Activated naive CD8-positive, alpha-beta T cell treated with anti-CD3 and anti-CD28 coated beads, Interleukin-2, amount 10 ng/mL, durations not matched to agents 7 days and 5 days (primary cell): ENCODE measurements at regions not wholly inside any gene's neighbourhood (a gene's known extent, or its start where the extent isn't known, plus 50 kb on each side); places are given as distances from the start of the nearest gene placed in this dataset.

ENCODE experiments used
- ATAC-seq: fragments of 150-1000 bp; cut with Tn5 transposase; one replicate; pipeline ENCODE4 v1.10.0; 2021; ENCODE audit warnings: low read depth, moderate library complexity
- POLR2A ChIA-PET: fragments of 350-600 bp; sonication (Branson Sonifier 250); formaldehyde crosslinking; loops from one replicate; lab custom pipeline; 2021; ENCODE audit warnings: antibody characterized with exemption; lab: Charles Lee
- DNase-seq: peaks from one replicate; pipeline ENCODE4 v3.0.0; 2021
- H3K27ac Mint-ChIP-seq: one replicate; pipeline ENCODE4 v1.8.0; 2022; ENCODE audit warnings: mild to moderate bottlenecking, mixed read lengths
- H3K27me3 Mint-ChIP-seq: one replicate; pipeline ENCODE4 v1.8.0; 2022; ENCODE audit warnings: mild to moderate bottlenecking, moderate library complexity, mixed read lengths
- H3K36me3 Mint-ChIP-seq: one replicate; pipeline ENCODE4 v1.8.0; 2021; ENCODE audit warnings: mild to moderate bottlenecking, mixed read lengths
- H3K4me1 Mint-ChIP-seq: one replicate; pipeline ENCODE4 v1.8.0; 2021; ENCODE audit warnings: mixed read lengths
- H3K4me3 Mint-ChIP-seq: one replicate; pipeline ENCODE4 v1.8.0; 2022; ENCODE audit warnings: mild to moderate bottlenecking, moderate library complexity, mixed read lengths
- H3K9me3 Mint-ChIP-seq: one replicate; pipeline ENCODE4 v1.8.0; 2021; ENCODE audit warnings: mixed read lengths

GRCh38 chr1:170284951-170285350 is 139.2 kb downstream of the NTMT2 start:
- Mint-ChIP-seq H3K4me3 (no peak overlapping the region), H3K27me3 (peaks cover 3% of the 10 kb centered on the region), H3K9me3 (no peaks in the 10 kb centered on the region), H3K4me1 (no peaks in the 10 kb centered on the region), H3K36me3 (no peaks in the 10 kb centered on the region), H3K27ac (no peak overlapping the region)
- POLR2A ChIA-PET, result no interaction called here
- ATAC-seq (no peak), DNase-seq (no peak)

- Mint-ChIP-seq H3K4me1 (no peaks in the 10 kb centered on the region), H3K27ac (no peak overlapping the region), H3K4me3 (no peak overlapping the region), H3K27me3 (peaks cover 3% of the 10 kb centered on the region), H3K9me3 (no peaks in the 10 kb centered on the region), H3K36me3 (no peaks in the 10 kb centered on the region)
- POLR2A ChIA-PET, result no interaction called here
- DNase-seq, result no peak
- ATAC-seq, result no peak
These were observed 142.4 kb downstream of the NTMT2 start for GRCh38 chr1:170288155-170288554.

- POLR2A ChIA-PET, result no interaction called here
- H3K27me3 Mint-ChIP-seq, result peaks cover 3% of the 10 kb centered on the region
- H3K4me3 Mint-ChIP-seq, result no peak overlapping the region
- no peaks in the 10 kb centered on the region for H3K36me3 Mint-ChIP-seq
- no peaks in the 10 kb centered on the region for H3K9me3 Mint-ChIP-seq
- no peak overlapping the region for H3K27ac Mint-ChIP-seq
- no peak for ATAC-seq
- H3K4me1 Mint-ChIP-seq, result no peaks in the 10 kb centered on the region
- DNase-seq, result no peak
These were observed 144.5 kb downstream of the NTMT2 start for GRCh38 chr1:170290276-170290675.

GRCh38 chr1:170290991-170291390 is 145.2 kb downstream of the NTMT2 start:
- no peak overlapping the region for H3K27ac Mint-ChIP-seq
- no peaks in the 10 kb centered on the region for H3K9me3 Mint-ChIP-seq
- H3K4me1 Mint-ChIP-seq, result no peaks in the 10 kb centered on the region

GRCh38 chr1:170291516-170291915 is 145.8 kb downstream of the NTMT2 start:
- DNase-seq (no peak), ATAC-seq (no peak)
- peaks cover 3% of the 10 kb centered on the region for H3K27me3 Mint-ChIP-seq
- H3K9me3 Mint-ChIP-seq, result no peaks in the 10 kb centered on the region
- POLR2A ChIA-PET, result no interaction called here
- H3K4me3 Mint-ChIP-seq, result no peak overlapping the region
- no peak overlapping the region for H3K27ac Mint-ChIP-seq
- no peaks in the 10 kb centered on the region for H3K4me1 Mint-ChIP-seq
- no peaks in the 10 kb centered on the region for H3K36me3 Mint-ChIP-seq

More at GRCh38 chr1:170290991-170291390, 145.2 kb downstream of the NTMT2 start:
- H3K27me3 Mint-ChIP-seq, result peaks cover 3% of the 10 kb centered on the region
- no peak overlapping the region for H3K4me3 Mint-ChIP-seq
- no peaks in the 10 kb centered on the region for H3K36me3 Mint-ChIP-seq
- no peak for DNase-seq
- no peak for ATAC-seq
- POLR2A ChIA-PET, result no interaction called here

- H3K4me1 Mint-ChIP-seq, result no peaks in the 10 kb centered on the region
- POLR2A ChIA-PET, result no interaction called here
- no peak for ATAC-seq
- H3K4me3 Mint-ChIP-seq, result no peak overlapping the region
- H3K36me3 Mint-ChIP-seq, result no peaks in the 10 kb centered on the region
- no peaks in the 10 kb centered on the region for H3K27me3 Mint-ChIP-seq
- no peaks in the 10 kb centered on the region for H3K9me3 Mint-ChIP-seq
- no peak for DNase-seq
- H3K27ac Mint-ChIP-seq, result no peak overlapping the region
These were observed 150.5 kb downstream of the NTMT2 start for GRCh38 chr1:170296211-170296610.

- Mint-ChIP-seq H3K4me1 (no peaks in the 10 kb centered on the region), H3K4me3 (no peak overlapping the region), H3K9me3 (no peaks in the 10 kb centered on the region), H3K27me3 (no peaks in the 10 kb centered on the region), H3K27ac (no peak overlapping the region), H3K36me3 (no peaks in the 10 kb centered on the region)
- ATAC-seq (no peak), DNase-seq (no peak)
- POLR2A ChIA-PET, result no interaction called here
These were observed 150.9 kb downstream of the NTMT2 start for GRCh38 chr1:170296642-170297041.

- no peaks in the 10 kb centered on the region for H3K4me1 Mint-ChIP-seq
- no peak for ATAC-seq
- H3K36me3 Mint-ChIP-seq, result no peaks in the 10 kb centered on the region
- H3K4me3 Mint-ChIP-seq, result no peak overlapping the region
- peaks cover 3% of the 10 kb centered on the region for H3K27me3 Mint-ChIP-seq
- POLR2A ChIA-PET, result no interaction called here
- no peak for DNase-seq
- no peak overlapping the region for H3K27ac Mint-ChIP-seq
- H3K9me3 Mint-ChIP-seq, result no peaks in the 10 kb centered on the region
These were observed 155.8 kb downstream of the NTMT2 start for GRCh38 chr1:170301596-170301995.

- Mint-ChIP-seq H3K4me3 (no peak overlapping the region), H3K27ac (no peak overlapping the region), H3K9me3 (no peaks in the 10 kb centered on the region), H3K36me3 (no peaks in the 10 kb centered on the region), H3K4me1 (no peaks in the 10 kb centered on the region), H3K27me3 (peaks cover 3% of the 10 kb centered on the region)
- no peak for ATAC-seq
- DNase-seq, result no peak
- POLR2A ChIA-PET, result no interaction called here
These were observed 157.3 kb downstream of the NTMT2 start for GRCh38 chr1:170303034-170303433.

GRCh38 chr1:170305777-170306512 is 160.2 kb downstream of the NTMT2 start:
- Mint-ChIP-seq H3K4me1 (no peaks in the 10 kb centered on the region), H3K9me3 (no peaks in the 10 kb centered on the region)

GRCh38 chr1:170306513-170306910 is 160.8 kb downstream of the NTMT2 start:
- DNase-seq, result no peak
- Mint-ChIP-seq H3K4me3 (no peak overlapping the region), H3K36me3 (no peaks in the 10 kb centered on the region), H3K9me3 (no peaks in the 10 kb centered on the region), H3K4me1 (no peaks in the 10 kb centered on the region), H3K27ac (no peak overlapping the region), H3K27me3 (peaks cover 3% of the 10 kb centered on the region)
- POLR2A ChIA-PET, result no interaction called here
- ATAC-seq, result no peak

More at GRCh38 chr1:170305777-170306512, 160.2 kb downstream of the NTMT2 start:
- no peak overlapping the region for H3K27ac Mint-ChIP-seq
- no peaks in the 10 kb centered on the region for H3K36me3 Mint-ChIP-seq
- DNase-seq, result no peak
- POLR2A ChIA-PET, result no interaction called here
- ATAC-seq, result no peak
- no peak overlapping the region for H3K4me3 Mint-ChIP-seq
- peaks cover 3% of the 10 kb centered on the region for H3K27me3 Mint-ChIP-seq

GRCh38 chr1:170306948-170307347 is 161.2 kb downstream of the NTMT2 start:
- no peaks in the 10 kb centered on the region for H3K9me3 Mint-ChIP-seq
- no peaks in the 10 kb centered on the region for H3K36me3 Mint-ChIP-seq
- H3K27ac Mint-ChIP-seq, result no peak overlapping the region
- peaks cover 3% of the 10 kb centered on the region for H3K27me3 Mint-ChIP-seq
- no peaks in the 10 kb centered on the region for H3K4me1 Mint-ChIP-seq
- ATAC-seq, result no peak
- POLR2A ChIA-PET, result no interaction called here
- DNase-seq, result no peak
- no peak overlapping the region for H3K4me3 Mint-ChIP-seq

GRCh38 chr1:170307426-170307825 is 161.7 kb downstream of the NTMT2 start:
- no peak for ATAC-seq
- POLR2A ChIA-PET, result no interaction called here
- H3K4me3 Mint-ChIP-seq, result no peak overlapping the region
- no peaks in the 10 kb centered on the region for H3K9me3 Mint-ChIP-seq
- no peaks in the 10 kb centered on the region for H3K36me3 Mint-ChIP-seq
- DNase-seq, result no peak
- no peak overlapping the region for H3K27ac Mint-ChIP-seq
- peaks cover 5% of the 10 kb centered on the region for H3K27me3 Mint-ChIP-seq
- no peaks in the 10 kb centered on the region for H3K4me1 Mint-ChIP-seq

GRCh38 chr1:170309389-170310013 is 163.7 kb downstream of the NTMT2 start:
- Mint-ChIP-seq H3K9me3 (no peaks in the 10 kb centered on the region), H3K27me3 (peaks cover 4% of the 10 kb centered on the region), H3K4me1 (no peaks in the 10 kb centered on the region), H3K27ac (no peak overlapping the region), H3K4me3 (no peak overlapping the region), H3K36me3 (no peaks in the 10 kb centered on the region)
- DNase-seq (no peak), ATAC-seq (no peak)
- POLR2A ChIA-PET, result no interaction called here
